Stimulated activated CD4-positive, alpha-beta T cell treated with anti-CD3 and anti-CD28 coated beads, Interleukin-1b, Interleukin-23, amount 100 ng/mL, for 48 hours (primary cell): ENCODE measurements at regions not wholly inside any gene's neighbourhood (a gene's known extent, or its start where the extent isn't known, plus 50 kb on each side); places are given as distances from the start of the nearest gene placed in this dataset.

ENCODE experiments used
- DNase-seq: peaks from one replicate; pipeline ENCODE4 v3.0.0-alpha.2; 2020

- DNase-seq: no peak
Measured at GRCh38 chr1:185497177-185497576, 180.1 kb upstream of the IVNS1ABP start.

- DNase-seq: peak; percentile 6
Measured at GRCh38 chr1:185495898-185496297, 178.9 kb upstream of the IVNS1ABP start.

GRCh38 chr1:185495007-185495406 is 178.0 kb upstream of the IVNS1ABP start:
- DNase-seq: no peak

GRCh38 chr1:185492089-185492825 is 175.2 kb upstream of the IVNS1ABP start:
- no peak for DNase-seq

- no peak for DNase-seq
Measured at GRCh38 chr1:185491604-185492003, 174.6 kb upstream of the IVNS1ABP start.

- no peak for DNase-seq
Measured at GRCh38 chr1:185490924-185491323, 173.9 kb upstream of the IVNS1ABP start.

- DNase-seq: no peak
Measured at GRCh38 chr1:185489406-185489805, 172.4 kb upstream of the IVNS1ABP start.

- DNase-seq: no peak
Measured at GRCh38 chr1:185488808-185489207, 171.8 kb upstream of the IVNS1ABP start.

- no peak for DNase-seq
Measured at GRCh38 chr1:185487936-185488335, 170.9 kb upstream of the IVNS1ABP start.

GRCh38 chr1:185487026-185487425 is 170.0 kb upstream of the IVNS1ABP start:
- no peak for DNase-seq

- no peak for DNase-seq
Measured at GRCh38 chr1:185486346-185486745, 169.3 kb upstream of the IVNS1ABP start.

- DNase-seq: no peak
Measured at GRCh38 chr1:185483664-185484450, 166.8 kb upstream of the IVNS1ABP start.

GRCh38 chr1:185483217-185483616 is 166.2 kb upstream of the IVNS1ABP start:
- no peak for DNase-seq

- DNase-seq: no peak
Measured at GRCh38 chr1:185480545-185480944, 163.5 kb upstream of the IVNS1ABP start.

- DNase-seq: no peak
Measured at GRCh38 chr1:185479796-185480195, 162.8 kb upstream of the IVNS1ABP start.

GRCh38 chr1:185478877-185479276 is 161.8 kb upstream of the IVNS1ABP start:
- DNase-seq: no peak

- DNase-seq: no peak
Measured at GRCh38 chr1:185477638-185478580, 160.9 kb upstream of the IVNS1ABP start.

- DNase-seq: peak; percentile 4
Measured at GRCh38 chr1:185474440-185475149, 157.6 kb upstream of the IVNS1ABP start.

GRCh38 chr1:185473186-185473585 is 156.1 kb upstream of the IVNS1ABP start:
- DNase-seq: no peak

- DNase-seq: no peak
Measured at GRCh38 chr1:185468626-185469025, 151.6 kb upstream of the IVNS1ABP start.

GRCh38 chr1:185467122-185467521 is 150.1 kb upstream of the IVNS1ABP start:
- no peak for DNase-seq

GRCh38 chr1:185464777-185465176 is 147.7 kb upstream of the IVNS1ABP start:
- DNase-seq: no peak

- no peak for DNase-seq
Measured at GRCh38 chr1:185463433-185463832, 146.4 kb upstream of the IVNS1ABP start.
